Muscle layer of duodenum (tissue), 2 donors: ENCODE measurements at regions not wholly inside any gene's neighbourhood (a gene's known extent, or its start where the extent isn't known, plus 50 kb on each side); places are given as distances from the start of the nearest gene placed in this dataset.
A peak's percentile ranks its signal among the peaks of the same experiment; 100 is the strongest.

Experiments
- H3K27ac ChIP-seq: one replicate; pipeline ENCODE4 v1.7.0; 2013; ENCODE audit warnings: mild to moderate bottlenecking, low read length
- H3K27me3 ChIP-seq: one replicate; pipeline ENCODE4 v1.7.0; 2013; ENCODE audit warnings: low read depth, mild to moderate bottlenecking, control low read depth, low read length
- H3K36me3 ChIP-seq, 2 donors: one replicate each; pipeline ENCODE4 v1.7.0; 2013; ENCODE audit warnings: low read length in 2 of 2, control low read depth in 1 of 2, mild to moderate bottlenecking in 1 of 2; ENCODE audit not compliant: insufficient read depth in 2 of 2, control insufficient read depth in 1 of 2
- H3K4me1 ChIP-seq, 2 donors: one replicate each; pipeline ENCODE4 v1.7.0; 2013; ENCODE audit warnings: low read length in 2 of 2, mild to moderate bottlenecking in 2 of 2, control low read depth in 1 of 2, moderate library complexity in 1 of 2; ENCODE audit not compliant: insufficient read depth in 2 of 2, control insufficient read depth in 1 of 2
- H3K4me3 ChIP-seq, 2 donors: one replicate each; pipeline ENCODE4 v1.7.0; 2013; ENCODE audit warnings: low read length in 2 of 2, low read depth in 1 of 2, mild to moderate bottlenecking in 1 of 2
- H3K9me3 ChIP-seq, 2 donors: one replicate each; pipeline ENCODE4 v1.7.0; 2013; ENCODE audit warnings: low read length in 2 of 2, control low read depth in 1 of 2, mild to moderate bottlenecking in 1 of 2; ENCODE audit not compliant: control insufficient read depth in 1 of 2
- donor health status: healthy.

DNA sequence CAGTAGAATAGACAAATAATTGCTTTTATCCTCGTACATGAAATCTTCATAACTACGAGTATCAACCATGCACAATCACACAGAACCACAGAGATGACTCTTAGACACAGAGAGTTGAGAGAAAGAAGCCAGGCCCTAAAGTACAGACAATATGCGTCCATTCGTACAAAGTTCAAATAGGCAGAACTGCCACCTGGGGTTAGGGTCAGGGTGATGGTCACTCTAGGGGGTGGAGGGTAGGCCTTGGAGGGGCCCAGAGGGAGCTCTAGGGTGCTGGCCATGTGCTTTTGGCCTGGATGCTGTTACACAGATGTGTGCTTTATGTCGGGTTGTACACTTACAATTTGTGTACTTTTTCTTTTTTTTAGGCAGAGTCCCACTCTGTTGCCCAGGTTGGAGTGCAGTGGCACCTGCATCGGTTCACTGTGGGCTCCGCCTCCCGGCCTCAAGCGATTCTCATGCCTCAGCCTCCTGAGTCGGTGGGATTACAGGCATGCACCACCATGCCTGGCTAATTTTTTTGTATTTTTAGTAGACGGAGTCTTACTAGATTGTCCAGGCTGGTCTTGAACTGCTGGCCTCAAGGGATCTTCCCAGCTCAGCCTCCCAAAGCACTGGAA, 65.9 kb upstream of the KLF13 start:
- Histone ChIP-seq H3K36me3 (no peaks in the 10 kb centered on the region), H3K4me1 (peaks cover 11% of the 10 kb centered on the region in 2 donors), H3K27ac (no peak overlapping the region), H3K9me3 (no peaks in the 10 kb centered on the region), H3K4me3 (no peak overlapping the region), H3K27me3 (no peaks in the 10 kb centered on the region)

DNA sequence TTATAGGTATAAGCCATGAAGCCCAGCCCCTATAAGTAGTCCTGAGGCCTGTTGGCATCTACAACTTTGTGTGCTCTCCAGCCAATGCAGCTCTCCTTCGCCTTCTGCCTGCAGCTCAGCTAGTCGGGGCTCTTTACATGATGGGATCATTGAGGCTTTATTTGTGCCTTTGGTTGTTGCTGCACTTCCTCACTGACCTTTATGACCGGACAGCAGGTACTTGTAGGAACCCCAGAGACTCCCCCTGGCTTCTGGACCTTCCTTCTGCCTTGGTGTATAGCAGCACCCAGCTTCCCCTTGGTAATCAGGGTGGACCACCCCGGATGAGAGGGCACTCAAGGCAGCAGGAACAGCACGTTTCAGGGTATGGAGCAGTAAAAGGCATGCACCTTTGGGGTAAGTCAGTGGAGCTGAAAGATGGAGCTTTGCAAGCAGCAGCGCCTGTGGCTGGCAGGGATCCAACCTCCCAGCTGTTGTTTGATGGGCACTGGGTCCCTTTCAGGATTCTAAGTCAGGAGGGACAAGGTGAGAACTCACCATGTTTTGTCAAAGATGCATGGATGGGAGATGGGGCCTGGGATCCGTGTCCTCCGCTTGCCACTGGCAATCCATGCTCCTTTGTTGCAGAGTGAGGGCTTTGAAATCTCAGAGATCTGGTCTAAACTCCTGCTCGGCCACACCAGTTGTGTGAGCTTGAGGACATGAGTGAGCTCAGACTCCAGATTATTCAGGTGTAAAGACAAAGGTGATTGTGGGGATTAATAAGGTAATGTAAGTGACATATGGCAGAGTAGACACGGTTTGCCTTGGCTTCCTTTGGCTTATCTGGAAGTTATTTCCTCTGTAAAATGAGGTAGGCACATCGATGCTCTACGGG, 65.1 kb upstream of the KLF13 start:
- H3K4me3 ChIP-seq, result no peak overlapping the region
- H3K27ac ChIP-seq, result no peak overlapping the region
- H3K36me3 ChIP-seq, result no peaks in the 10 kb centered on the region
- no peaks in the 10 kb centered on the region for H3K9me3 ChIP-seq
- H3K27me3 ChIP-seq, result no peaks in the 10 kb centered on the region
- H3K4me1 ChIP-seq, result peaks cover 11 to 12% of the 10 kb centered on the region in 2 donors

DNA sequence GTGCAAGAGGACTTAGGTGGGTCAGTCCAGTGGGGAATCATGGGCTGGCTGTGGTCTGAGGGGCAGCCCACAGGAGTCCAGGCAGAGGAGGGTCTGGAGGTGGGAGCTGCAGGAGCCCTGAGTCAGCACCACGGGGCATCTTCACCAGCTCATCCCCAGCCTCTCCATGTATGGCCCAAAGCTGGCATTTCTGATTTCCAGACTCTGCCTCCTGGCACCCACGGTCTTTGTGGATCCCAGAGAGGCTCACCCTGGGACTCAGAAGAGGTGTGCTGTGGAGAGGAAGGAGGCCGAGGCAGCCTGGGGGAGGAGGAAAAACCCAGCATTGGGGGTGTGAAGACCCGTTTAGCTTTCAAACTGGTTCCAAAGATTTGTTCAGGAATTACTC, 64.5 kb upstream of the KLF13 start:
- Histone ChIP-seq H3K27me3 (no peaks in the 10 kb centered on the region), H3K27ac (no peak overlapping the region), H3K4me3 (no peak overlapping the region), H3K9me3 (no peaks in the 10 kb centered on the region), H3K4me1 (peaks cover 11 to 12% of the 10 kb centered on the region in 2 donors), H3K36me3 (no peaks in the 10 kb centered on the region)

DNA sequence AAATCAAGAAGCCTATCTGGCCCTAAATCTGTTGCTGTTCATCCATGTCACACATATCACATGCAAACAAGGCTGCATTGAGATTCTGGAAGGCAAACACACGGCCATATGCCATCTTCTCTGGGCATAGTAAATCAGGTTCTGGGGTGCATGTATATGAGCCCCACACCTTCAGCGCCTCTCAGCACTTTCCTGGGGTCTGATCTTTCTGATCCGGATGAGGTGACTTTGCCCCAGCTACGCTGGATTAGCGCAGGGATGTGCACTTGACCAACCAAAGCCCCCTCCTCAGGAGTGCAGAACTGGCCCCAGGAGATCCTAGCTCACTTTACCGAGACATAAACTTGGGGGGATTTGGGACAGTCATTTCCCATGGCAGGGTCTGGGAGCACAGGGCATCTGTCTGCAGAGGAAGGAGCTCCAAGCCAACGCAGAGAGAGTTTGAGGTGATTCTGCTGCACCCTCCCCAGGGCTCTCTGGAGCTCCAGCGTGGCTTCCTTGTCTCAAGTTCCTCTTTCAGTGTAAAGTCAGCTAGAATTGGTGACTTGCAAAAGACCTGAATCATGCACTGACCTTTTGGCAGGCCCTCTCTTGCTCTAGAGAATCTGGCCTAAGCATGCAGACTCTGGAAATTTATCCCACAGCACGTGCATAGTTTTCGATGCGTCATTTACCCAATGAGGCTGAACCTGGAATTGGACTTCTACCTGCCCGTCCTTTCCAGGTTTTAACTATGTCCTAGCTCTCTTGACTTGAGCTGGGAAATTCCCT, 63.5 kb upstream of the KLF13 start:
- Histone ChIP-seq H3K27me3 (no peaks in the 10 kb centered on the region), H3K4me3 (no peak overlapping the region), H3K4me1 (peaks cover 12 to 14% of the 10 kb centered on the region in 2 donors), H3K9me3 (no peaks in the 10 kb centered on the region), H3K27ac (peak overlapping the region; percentile 77), H3K36me3 (no peaks in the 10 kb centered on the region)

DNA sequence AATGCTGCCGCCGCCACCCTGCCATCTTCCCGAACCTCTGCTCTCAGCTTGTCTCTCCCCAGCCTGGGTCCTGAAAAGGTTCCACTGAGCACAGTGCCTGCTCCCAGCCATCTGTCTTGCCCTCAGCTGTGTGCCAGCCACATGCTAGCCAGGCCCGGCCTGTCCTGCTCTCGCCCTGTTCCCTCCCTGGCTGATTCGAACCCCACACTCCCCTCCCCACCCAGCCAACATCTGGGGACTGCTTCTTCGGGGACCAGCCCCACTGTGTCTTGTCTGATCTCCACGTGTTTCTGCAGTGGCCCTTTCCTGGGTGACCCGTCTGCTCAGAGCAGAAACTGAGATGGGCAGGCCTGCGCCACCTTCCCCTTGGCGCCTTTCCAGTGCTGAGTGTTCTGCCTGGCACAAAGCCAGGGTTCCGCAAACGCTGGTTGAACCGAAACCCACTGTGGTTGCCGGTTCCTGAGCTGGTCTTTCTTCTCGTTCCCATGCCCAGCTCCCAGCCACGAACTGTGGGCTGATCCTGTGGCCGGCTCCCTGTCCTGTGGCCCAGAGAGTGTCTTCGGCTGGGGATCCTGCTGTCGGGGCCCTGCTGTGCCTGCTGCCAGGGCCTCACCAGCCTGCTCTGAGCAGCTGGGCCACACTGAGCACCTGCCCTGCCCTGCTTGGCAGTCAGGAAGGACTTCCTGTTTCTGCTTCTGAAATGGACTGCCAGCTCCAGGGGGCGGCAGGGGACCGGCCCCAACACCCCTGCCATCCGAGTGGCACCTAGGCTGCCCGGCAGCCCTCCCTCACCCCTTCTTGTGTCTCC, 62.7 kb upstream of the KLF13 start:
- Histone ChIP-seq H3K4me3 (no peak overlapping the region), H3K9me3 (no peaks in the 10 kb centered on the region), H3K27ac (peak overlapping the region; percentile 77), H3K4me1 (peaks cover 12 to 16% of the 10 kb centered on the region in 2 donors), H3K27me3 (no peaks in the 10 kb centered on the region), H3K36me3 (no peaks in the 10 kb centered on the region)

DNA sequence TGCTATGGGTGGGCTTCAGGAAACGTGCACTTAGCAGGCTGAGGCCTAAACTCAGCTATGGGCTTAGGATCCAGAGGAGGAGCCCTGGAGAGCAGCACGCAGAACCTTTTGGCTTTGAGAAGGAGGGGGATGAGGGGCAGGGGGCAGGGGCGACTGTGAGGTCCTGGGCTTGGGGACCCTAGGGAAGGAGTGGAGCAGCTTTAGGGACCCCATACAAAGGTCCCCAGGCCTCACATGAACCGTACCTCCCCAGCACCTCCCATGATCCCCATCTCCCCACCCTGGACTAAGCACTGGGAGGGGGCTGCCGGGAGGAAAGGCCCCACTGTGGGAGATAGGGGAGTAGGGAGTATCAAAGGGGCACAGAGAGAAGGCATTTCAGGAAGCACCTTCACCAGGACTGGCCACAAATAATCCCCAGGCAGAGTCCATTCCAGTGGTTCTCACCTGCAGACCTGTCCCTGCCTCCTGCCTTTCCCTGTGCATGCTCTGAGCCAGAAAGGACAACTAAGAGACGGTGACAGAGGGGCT, 62.0 kb upstream of the KLF13 start:
- no peak overlapping the region for H3K4me3 ChIP-seq
- peak overlapping the region; percentile 77 for H3K27ac ChIP-seq
- H3K9me3 ChIP-seq, result no peaks in the 10 kb centered on the region
- H3K4me1 ChIP-seq, result peaks cover 12 to 16% of the 10 kb centered on the region in 2 donors
- no peaks in the 10 kb centered on the region for H3K36me3 ChIP-seq
- H3K27me3 ChIP-seq, result no peaks in the 10 kb centered on the region

DNA sequence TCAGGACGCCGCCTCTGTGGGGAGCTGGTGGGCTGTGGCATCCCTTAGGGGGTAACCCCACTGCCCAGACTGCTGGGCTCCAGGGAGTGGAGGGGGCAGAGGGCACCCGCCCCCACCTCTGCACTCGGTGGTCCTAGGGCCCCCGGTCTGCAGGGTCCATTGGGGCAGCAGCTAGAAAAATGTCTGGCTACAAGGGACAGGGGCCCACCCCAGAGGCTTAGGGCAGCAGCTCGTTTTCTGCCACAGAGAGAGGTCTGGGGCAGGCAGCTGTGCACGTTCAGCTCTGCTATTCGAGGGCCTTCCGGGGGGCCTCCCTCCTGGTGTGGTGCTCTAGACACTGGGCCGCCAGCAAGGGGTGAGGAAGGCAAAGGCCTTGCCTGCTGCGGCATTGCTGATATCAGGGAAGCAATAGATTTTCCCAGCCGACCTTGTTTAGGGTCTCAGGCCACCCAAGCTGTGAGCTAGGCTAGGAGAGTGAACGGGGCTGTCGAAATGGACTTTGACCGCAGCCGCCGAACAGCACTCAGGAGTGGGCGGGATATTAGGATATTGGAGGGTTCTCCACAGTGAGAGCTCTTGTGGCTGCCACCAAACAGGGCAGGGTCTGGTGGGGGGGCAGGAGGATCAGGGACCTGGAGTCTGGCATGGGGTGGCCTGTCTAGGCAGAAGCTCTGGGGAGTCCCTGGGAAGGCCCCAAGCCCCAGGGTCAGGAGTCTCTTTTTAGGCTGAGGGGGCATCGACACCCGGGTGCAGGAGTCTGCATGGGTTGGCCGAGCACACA, 61.4 kb upstream of the KLF13 start:
- H3K36me3 ChIP-seq, result no peaks in the 10 kb centered on the region
- peak overlapping the region; percentile 40 for H3K27ac ChIP-seq
- H3K9me3 ChIP-seq, result no peaks in the 10 kb centered on the region
- no peak overlapping the region for H3K4me3 ChIP-seq
- H3K4me1 ChIP-seq, result peaks cover 12 to 16% of the 10 kb centered on the region in 2 donors
- no peaks in the 10 kb centered on the region for H3K27me3 ChIP-seq

DNA sequence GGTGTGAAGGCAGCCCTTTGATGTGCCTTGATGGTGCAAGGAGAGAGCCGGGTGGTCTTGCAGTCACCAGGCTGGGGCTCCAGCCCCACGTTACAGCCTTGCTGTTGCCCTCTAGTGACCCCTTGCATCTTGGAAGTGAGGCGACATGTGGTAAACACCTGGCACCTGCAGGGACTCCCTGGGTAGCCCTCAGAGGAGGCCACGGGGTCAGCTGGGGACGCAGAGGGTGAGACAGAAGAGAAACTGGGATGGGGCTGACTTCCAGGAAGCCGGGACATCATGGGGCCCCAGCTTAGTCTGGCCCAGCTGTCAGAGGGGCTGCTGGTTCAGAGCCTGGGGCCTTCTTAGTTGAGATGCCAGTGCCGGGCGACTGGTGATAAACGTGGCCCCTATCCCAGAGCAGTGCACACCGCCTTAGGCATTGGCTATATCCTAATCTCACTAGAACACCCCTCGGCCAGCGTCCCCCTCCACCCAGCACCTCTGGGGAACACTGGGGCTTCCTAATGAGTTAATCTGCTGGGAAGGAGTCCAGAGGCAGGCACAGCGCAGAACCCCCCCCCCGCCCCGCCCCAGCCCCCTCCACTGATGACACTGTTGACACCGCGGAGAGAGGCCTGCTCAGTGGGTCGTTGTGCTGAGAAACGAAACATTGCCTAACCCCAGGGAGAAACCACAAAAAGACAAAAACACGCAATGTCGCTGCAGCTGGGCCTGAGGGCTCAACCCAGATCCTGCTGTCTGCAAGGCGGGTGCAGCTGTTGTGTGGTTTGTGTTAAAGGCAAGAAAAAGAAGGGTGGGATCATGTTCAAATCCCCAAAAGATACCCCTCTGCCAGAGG, 60.5 kb upstream of the KLF13 start:
- H3K27ac ChIP-seq, result peak overlapping the region; percentile 40
- H3K4me1 ChIP-seq, result peaks cover 12 to 16% of the 10 kb centered on the region in 2 donors
- H3K4me3 ChIP-seq, result no peak overlapping the region
- no peaks in the 10 kb centered on the region for H3K9me3 ChIP-seq
- no peaks in the 10 kb centered on the region for H3K27me3 ChIP-seq
- no peaks in the 10 kb centered on the region for H3K36me3 ChIP-seq

DNA sequence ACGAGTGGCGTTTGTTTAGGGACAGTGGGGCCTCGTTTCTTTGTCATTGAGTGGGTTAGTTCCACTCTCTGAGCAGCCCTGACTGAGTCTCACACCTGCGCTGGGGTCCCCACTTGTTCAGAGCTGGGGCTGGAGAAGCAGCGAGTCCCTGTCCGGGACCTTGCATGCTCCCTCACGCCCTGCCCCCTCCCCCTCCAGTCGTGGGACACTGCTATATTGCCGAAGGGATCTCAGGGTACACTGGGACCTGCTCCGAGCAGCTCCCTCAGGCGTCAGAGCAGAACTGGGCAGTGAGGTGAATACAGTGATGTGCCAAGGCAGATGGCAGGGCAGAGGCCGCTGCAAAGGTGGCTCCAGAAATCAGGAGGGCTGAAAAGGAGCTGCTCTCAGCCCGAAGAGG, 59.9 kb upstream of the KLF13 start:
- no peaks in the 10 kb centered on the region for H3K9me3 ChIP-seq
- no peaks in the 10 kb centered on the region for H3K36me3 ChIP-seq
- no peak overlapping the region for H3K4me3 ChIP-seq
- H3K27me3 ChIP-seq, result no peaks in the 10 kb centered on the region
- H3K27ac ChIP-seq, result peak overlapping the region; percentile 14
- H3K4me1 ChIP-seq, result peaks cover 12 to 16% of the 10 kb centered on the region in 2 donors
